Stimulated activated memory B cell treated with anti-CD40 and anti-IgM and Interleukin-4, amounts not matched to agents 10 μg/mL and 1 μg/mL and 100 μg/mL, for 72 hours (primary cell): ENCODE measurements at regions not wholly inside any gene's neighbourhood (a gene's known extent, or its start where the extent isn't known, plus 50 kb on each side); places are given as distances from the start of the nearest gene placed in this dataset.
"Not testable (repeated sequence)": the region's sequence is repeated elsewhere in the genome, so short reads cannot be mapped to it uniquely, and the experiment has no call there.

Experiments used
- ATAC-seq: fragments of 150-1000 bp; cut with Tn5 transposase; 2 replicates; pipeline ENCODE4 v1.10.0; 2021
- H3K27ac Mint-ChIP-seq: one replicate; pipeline ENCODE4 v1.8.0; 2022; ENCODE audit warnings: mild to moderate bottlenecking, mixed read lengths
- H3K27me3 Mint-ChIP-seq: one replicate; pipeline ENCODE4 v1.8.0; 2022; ENCODE audit warnings: mixed read lengths
- H3K36me3 Mint-ChIP-seq: one replicate; pipeline ENCODE4 v1.8.0; 2022; ENCODE audit warnings: mixed read lengths
- H3K4me1 Mint-ChIP-seq: one replicate; pipeline ENCODE4 v1.8.0; 2022; ENCODE audit warnings: mixed read lengths
- H3K4me3 Mint-ChIP-seq: one replicate; pipeline ENCODE4 v1.8.0; 2022; ENCODE audit warnings: mild to moderate bottlenecking, moderate library complexity, mixed read lengths
- H3K9me3 Mint-ChIP-seq: one replicate; pipeline ENCODE4 v1.8.0; 2022; ENCODE audit warnings: mixed read lengths

DNA sequence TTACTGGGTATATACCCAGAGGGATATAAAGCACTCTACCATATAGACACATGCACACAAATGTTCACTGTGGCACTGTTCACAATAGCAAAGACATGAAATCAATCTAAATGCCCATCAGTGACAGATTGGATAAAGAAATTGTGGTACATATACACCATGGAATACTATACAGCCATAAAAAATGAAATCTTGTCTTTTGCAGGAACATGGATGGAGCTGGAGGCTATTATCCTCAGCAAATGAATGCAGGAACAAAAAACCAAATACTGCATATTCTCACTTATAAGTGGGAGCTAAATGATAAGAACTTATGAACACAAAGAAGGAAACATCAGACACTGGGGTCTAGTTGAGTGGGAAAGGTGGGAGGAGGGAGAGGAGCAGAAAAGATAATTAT is 200.1 kb downstream of the LRRN1 start:
- H3K27me3 Mint-ChIP-seq, H3K4me1 Mint-ChIP-seq, H3K27ac Mint-ChIP-seq, H3K4me3 Mint-ChIP-seq, H3K9me3 Mint-ChIP-seq, ATAC-seq: not testable (repeated sequence)
- H3K36me3 Mint-ChIP-seq, result peaks cover 10% of the 10 kb centered on the region

- H3K27me3 Mint-ChIP-seq, result no peaks in the 10 kb centered on the region
- H3K9me3 Mint-ChIP-seq, result no peaks in the 10 kb centered on the region
- H3K36me3 Mint-ChIP-seq, result no peaks in the 10 kb centered on the region
- H3K4me3 Mint-ChIP-seq, result no peak overlapping the region
- H3K4me1 Mint-ChIP-seq, result no peaks in the 10 kb centered on the region
- H3K27ac Mint-ChIP-seq, result no peak overlapping the region
- ATAC-seq, result no peak
These were observed 202.7 kb downstream of the LRRN1 start for GRCh38 chr3:4001976-4002375.

- Mint-ChIP-seq H3K4me1 (no peaks in the 10 kb centered on the region), H3K27me3 (no peaks in the 10 kb centered on the region), H3K4me3 (no peak overlapping the region), H3K36me3 (no peaks in the 10 kb centered on the region), H3K9me3 (no peaks in the 10 kb centered on the region), H3K27ac (no peak overlapping the region)
- ATAC-seq, result no peak
These were observed 207.1 kb downstream of the LRRN1 start for GRCh38 chr3:4006288-4006687.

- Mint-ChIP-seq H3K4me3 (no peak overlapping the region), H3K27me3 (no peaks in the 10 kb centered on the region), H3K27ac (no peak overlapping the region), H3K4me1 (no peaks in the 10 kb centered on the region), H3K9me3 (no peaks in the 10 kb centered on the region), H3K36me3 (no peaks in the 10 kb centered on the region)
- ATAC-seq, result no peak
These were observed 209.0 kb downstream of the LRRN1 start for GRCh38 chr3:4008205-4008604.

GRCh38 chr3:4011166-4011565 is 211.9 kb downstream of the LRRN1 start:
- H3K4me3 Mint-ChIP-seq, result no peak overlapping the region
- no peak overlapping the region for H3K27ac Mint-ChIP-seq
- no peaks in the 10 kb centered on the region for H3K36me3 Mint-ChIP-seq
- no peak for ATAC-seq
- no peaks in the 10 kb centered on the region for H3K9me3 Mint-ChIP-seq
- H3K27me3 Mint-ChIP-seq, result no peaks in the 10 kb centered on the region
- H3K4me1 Mint-ChIP-seq, result peaks cover 15% of the 10 kb centered on the region

DNA sequence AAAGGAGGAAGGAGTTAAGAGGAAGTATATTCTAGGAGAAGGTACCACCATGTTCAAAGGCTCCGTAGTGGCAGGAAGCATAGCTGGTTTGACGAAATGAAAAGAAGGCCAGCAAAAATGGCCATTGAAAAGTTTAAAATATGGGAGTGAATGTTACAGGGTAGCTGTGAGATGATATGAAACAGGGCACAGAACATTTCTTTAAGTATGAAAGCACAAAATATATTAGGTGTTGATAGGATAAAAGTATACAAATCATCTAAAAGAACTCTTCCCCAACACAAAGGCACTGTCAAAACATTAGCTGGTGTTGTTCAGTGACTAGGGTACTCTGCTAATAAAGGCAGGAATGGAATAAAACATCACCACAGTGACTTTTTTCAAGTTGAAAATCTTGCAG is 216.2 kb downstream of the LRRN1 start:
- Mint-ChIP-seq H3K4me1 (peaks cover 16% of the 10 kb centered on the region), H3K9me3 (no peaks in the 10 kb centered on the region), H3K36me3 (no peaks in the 10 kb centered on the region), H3K27me3 (no peaks in the 10 kb centered on the region), H3K27ac (no peak overlapping the region), H3K4me3 (no peak overlapping the region)
- ATAC-seq, result no peak

DNA sequence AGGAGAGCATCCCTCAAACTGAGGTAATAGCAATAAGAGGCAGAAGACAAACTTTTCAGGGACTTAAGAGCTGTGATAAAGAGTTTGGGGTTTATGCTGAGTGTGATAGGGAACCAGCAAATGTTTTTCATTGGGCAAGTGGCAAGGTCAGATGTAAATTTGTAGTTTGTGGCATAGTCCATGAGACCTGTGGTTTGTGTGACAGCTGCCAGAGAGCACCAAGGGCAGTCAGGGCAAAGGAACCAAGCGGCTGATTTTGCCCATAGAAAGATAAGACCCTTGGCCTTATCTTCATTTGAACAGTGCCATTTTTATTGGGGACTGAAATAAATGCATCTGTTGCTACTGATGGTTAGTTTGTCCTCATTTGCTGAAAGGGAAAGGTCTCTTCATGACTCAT is 220.3 kb downstream of the LRRN1 start:
- Mint-ChIP-seq H3K27ac (no peak overlapping the region), H3K4me3 (no peak overlapping the region), H3K4me1 (peaks cover 16% of the 10 kb centered on the region), H3K27me3 (no peaks in the 10 kb centered on the region), H3K9me3 (no peaks in the 10 kb centered on the region), H3K36me3 (no peaks in the 10 kb centered on the region)
- no peak for ATAC-seq

DNA sequence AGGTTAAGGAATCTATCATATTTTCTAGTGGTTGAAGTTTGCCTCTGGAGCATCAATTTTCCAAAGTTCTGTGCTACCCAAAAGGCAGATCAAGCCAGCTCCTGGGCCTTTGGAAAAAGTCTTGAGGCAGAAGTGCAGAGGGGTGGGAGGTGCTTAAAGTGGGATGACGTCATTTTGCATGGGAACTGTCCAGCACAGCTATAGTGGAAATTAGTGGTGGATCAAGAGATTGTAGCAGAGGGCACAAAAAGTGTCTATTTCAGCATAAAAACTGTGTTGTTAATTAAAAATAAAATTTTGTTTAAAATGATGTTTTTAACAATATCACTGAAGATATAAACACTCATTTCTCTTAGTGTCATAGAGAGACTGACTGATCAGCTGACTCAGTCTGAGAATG is 221.9 kb downstream of the LRRN1 start:
- Mint-ChIP-seq H3K27ac (no peak overlapping the region), H3K27me3 (no peaks in the 10 kb centered on the region), H3K9me3 (no peaks in the 10 kb centered on the region), H3K4me3 (no peak overlapping the region), H3K36me3 (no peaks in the 10 kb centered on the region), H3K4me1 (peaks cover 1% of the 10 kb centered on the region)
- ATAC-seq, result no peak

DNA sequence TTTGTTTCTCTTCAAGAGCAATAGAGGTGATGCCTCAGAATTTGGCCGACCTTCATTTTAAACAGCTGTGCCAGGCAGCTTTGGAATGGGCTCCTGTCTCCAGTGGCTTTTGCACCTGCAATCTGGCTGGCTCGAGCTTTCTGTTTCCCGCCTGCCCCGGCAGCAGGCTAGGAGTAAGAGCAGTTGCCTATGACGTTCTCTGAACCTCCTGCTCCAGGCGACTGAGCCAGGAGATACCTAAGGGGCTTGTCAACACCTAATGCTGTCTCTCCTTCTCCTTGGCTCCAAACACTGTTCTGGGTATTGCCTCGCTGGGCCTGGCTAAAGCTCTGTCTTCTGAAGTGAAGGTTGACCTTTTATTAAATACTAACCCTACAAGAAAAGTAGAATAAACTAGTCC is 229.9 kb downstream of the LRRN1 start:
- Mint-ChIP-seq H3K36me3 (no peaks in the 10 kb centered on the region), H3K27me3 (no peaks in the 10 kb centered on the region), H3K4me3 (no peak overlapping the region), H3K9me3 (no peaks in the 10 kb centered on the region), H3K27ac (no peak overlapping the region), H3K4me1 (no peaks in the 10 kb centered on the region)
- ATAC-seq, result no peak

GRCh38 chr3:4030624-4031023 is 231.4 kb downstream of the LRRN1 start:
- Mint-ChIP-seq H3K27ac (no peak overlapping the region), H3K27me3 (no peaks in the 10 kb centered on the region), H3K4me3 (no peak overlapping the region), H3K9me3 (no peaks in the 10 kb centered on the region), H3K4me1 (no peaks in the 10 kb centered on the region), H3K36me3 (no peaks in the 10 kb centered on the region)
- ATAC-seq, result no peak

GRCh38 chr3:4033296-4033695 is 234.1 kb downstream of the LRRN1 start:
- Mint-ChIP-seq H3K4me1 (no peaks in the 10 kb centered on the region), H3K36me3 (no peaks in the 10 kb centered on the region), H3K9me3 (no peaks in the 10 kb centered on the region), H3K27me3 (no peaks in the 10 kb centered on the region), H3K4me3 (no peak overlapping the region), H3K27ac (no peak overlapping the region)
- ATAC-seq, result no peak

DNA sequence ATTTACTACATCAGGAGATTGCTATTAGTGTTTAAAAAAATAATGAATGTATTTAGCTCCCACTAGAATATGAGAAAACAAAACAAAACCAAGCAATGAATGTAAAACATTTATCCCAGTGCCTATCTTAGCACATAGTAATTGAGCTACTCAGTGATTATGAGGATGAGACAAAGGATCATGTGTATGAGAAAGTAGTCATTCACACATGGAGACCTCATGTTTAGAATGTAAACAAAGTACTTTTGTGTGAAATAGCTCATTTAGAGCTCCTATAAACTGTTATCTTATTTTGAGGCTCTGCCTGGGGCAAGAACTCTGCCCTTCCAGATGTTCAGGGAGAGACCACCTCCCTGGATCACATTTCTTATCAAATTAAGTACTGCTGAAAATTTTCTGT is 236.8 kb downstream of the LRRN1 start:
- Mint-ChIP-seq H3K4me3 (no peak overlapping the region), H3K27me3 (no peaks in the 10 kb centered on the region), H3K9me3 (no peaks in the 10 kb centered on the region), H3K4me1 (peaks cover under 1% of the 10 kb centered on the region), H3K36me3 (no peaks in the 10 kb centered on the region), H3K27ac (no peak overlapping the region)
- no peak for ATAC-seq

- no peak for ATAC-seq
- H3K9me3 Mint-ChIP-seq, result no peaks in the 10 kb centered on the region
- H3K27me3 Mint-ChIP-seq, result no peaks in the 10 kb centered on the region
- no peak overlapping the region for H3K4me3 Mint-ChIP-seq
- peaks cover 6% of the 10 kb centered on the region for H3K4me1 Mint-ChIP-seq
- H3K36me3 Mint-ChIP-seq, result no peaks in the 10 kb centered on the region
- no peak overlapping the region for H3K27ac Mint-ChIP-seq
These were observed 239.1 kb downstream of the LRRN1 start for GRCh38 chr3:4038351-4038750.

DNA sequence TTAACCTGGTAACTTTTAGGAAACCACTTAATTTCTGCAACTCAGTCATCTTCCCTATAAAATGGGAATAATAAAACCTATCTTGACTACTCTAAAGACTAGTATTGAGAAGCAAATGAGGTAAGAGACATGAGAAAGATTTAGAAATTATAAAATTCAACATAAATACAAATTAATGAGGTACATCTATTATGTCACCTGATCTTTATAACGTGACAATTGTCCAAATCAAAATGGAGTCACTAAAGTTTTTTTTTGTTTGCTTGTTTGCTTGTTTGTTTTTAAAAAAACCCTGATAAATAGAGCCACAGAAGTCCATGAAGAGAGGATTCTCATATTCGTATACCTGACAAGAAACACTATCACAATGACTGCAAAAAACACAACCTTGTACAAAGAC is 242.8 kb downstream of the LRRN1 start:
- no peaks in the 10 kb centered on the region for H3K36me3 Mint-ChIP-seq
- H3K9me3 Mint-ChIP-seq, result no peaks in the 10 kb centered on the region
- H3K27ac Mint-ChIP-seq, result no peak overlapping the region
- peaks cover 6% of the 10 kb centered on the region for H3K4me1 Mint-ChIP-seq
- no peaks in the 10 kb centered on the region for H3K27me3 Mint-ChIP-seq
- no peak overlapping the region for H3K4me3 Mint-ChIP-seq
- ATAC-seq, result no peak

DNA sequence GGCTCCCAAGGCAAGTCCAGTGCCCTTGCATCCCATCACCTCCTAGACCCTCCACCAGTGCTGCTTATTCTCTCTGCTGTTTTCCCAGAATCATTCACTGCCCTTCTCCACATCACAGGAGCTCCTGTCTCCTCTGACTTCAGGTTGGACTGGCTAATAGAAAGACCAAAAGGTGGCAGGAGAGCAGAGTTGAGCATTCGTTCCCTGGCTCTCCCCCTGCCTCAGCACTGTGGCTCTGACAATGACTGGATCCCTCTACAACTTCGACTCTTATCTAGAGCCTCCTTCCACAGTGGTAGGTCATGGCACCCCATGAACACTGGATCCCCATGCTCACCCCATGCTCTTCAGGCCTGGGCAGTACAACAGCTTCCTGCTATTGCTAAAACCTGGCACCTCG is 243.6 kb downstream of the LRRN1 start:
- H3K9me3 Mint-ChIP-seq, result no peaks in the 10 kb centered on the region
- peaks cover 6% of the 10 kb centered on the region for H3K4me1 Mint-ChIP-seq

GRCh38 chr3:4043867-4044575 is 244.8 kb downstream of the LRRN1 start:
- Mint-ChIP-seq H3K9me3 (no peaks in the 10 kb centered on the region), H3K4me3 (no peak overlapping the region), H3K27me3 (no peaks in the 10 kb centered on the region), H3K4me1 (peaks cover 6% of the 10 kb centered on the region), H3K36me3 (no peaks in the 10 kb centered on the region), H3K27ac (no peak overlapping the region)
- no peak for ATAC-seq

More for the DNA sequence above, 243.6 kb downstream of the LRRN1 start:
- no peak for ATAC-seq
- no peak overlapping the region for H3K4me3 Mint-ChIP-seq
- H3K36me3 Mint-ChIP-seq, result no peaks in the 10 kb centered on the region
- no peaks in the 10 kb centered on the region for H3K27me3 Mint-ChIP-seq
- H3K27ac Mint-ChIP-seq, result no peak overlapping the region

DNA sequence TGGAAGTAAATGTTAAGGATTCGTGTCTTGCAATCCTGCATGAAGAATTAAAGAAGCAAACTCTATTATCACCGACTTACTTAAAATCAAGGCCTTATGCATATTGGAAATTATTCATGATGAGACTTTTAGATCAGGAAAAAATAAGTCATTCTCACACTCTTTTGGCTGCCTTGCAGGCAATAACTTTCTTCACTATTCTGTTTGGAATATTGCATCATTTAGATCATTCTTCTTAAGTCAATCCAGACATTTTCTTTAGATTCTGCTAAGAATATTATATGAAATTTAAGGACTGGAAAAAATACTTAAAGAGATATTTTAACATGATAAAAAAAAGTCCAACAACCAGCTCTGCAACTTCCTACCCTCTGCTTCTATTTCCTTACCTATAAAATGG is 245.4 kb downstream of the LRRN1 start:
- H3K27me3 Mint-ChIP-seq, result no peaks in the 10 kb centered on the region
- peaks cover 6% of the 10 kb centered on the region for H3K4me1 Mint-ChIP-seq
- no peaks in the 10 kb centered on the region for H3K9me3 Mint-ChIP-seq
- H3K4me3 Mint-ChIP-seq, result no peak overlapping the region
- ATAC-seq, result no peak
- H3K36me3 Mint-ChIP-seq, result no peaks in the 10 kb centered on the region
- H3K27ac Mint-ChIP-seq, result no peak overlapping the region
